ENCODE measurements at regions not wholly inside any gene's neighbourhood (a gene's known extent, or its start where the extent isn't known, plus 50 kb on each side); places are given as distances from the start of the nearest gene placed in this dataset.

- Histone ChIP-seq H3K9me3 (no peaks in the 10 kb centered on the region), H3K4me1 (peaks cover 0 to 5% of the 10 kb centered on the region in 2 donors), H3K27me3 (no peaks in the 10 kb centered on the region), H3K4me3 (no peak overlapping the region), H3K36me3 (no peaks in the 10 kb centered on the region), H3K27ac (peak overlapping the region in 1 of 4 donors; percentile 28)
- ATAC-seq (no peak), DNase-seq (no peak)
- in situ Hi-C loops (cut with MboI; ENCODE audit: low sequenced_read_pairs in 4 of 4) (no loop called here), intact Hi-C loops (cut with DNase I; ENCODE audit: low total_unique reads) (no loop called here)
- no peak for TF ChIP-seq POLR2A (IDR thresholded peaks at IDR 0.05)
- TF ChIP-seq, protein P1, sequence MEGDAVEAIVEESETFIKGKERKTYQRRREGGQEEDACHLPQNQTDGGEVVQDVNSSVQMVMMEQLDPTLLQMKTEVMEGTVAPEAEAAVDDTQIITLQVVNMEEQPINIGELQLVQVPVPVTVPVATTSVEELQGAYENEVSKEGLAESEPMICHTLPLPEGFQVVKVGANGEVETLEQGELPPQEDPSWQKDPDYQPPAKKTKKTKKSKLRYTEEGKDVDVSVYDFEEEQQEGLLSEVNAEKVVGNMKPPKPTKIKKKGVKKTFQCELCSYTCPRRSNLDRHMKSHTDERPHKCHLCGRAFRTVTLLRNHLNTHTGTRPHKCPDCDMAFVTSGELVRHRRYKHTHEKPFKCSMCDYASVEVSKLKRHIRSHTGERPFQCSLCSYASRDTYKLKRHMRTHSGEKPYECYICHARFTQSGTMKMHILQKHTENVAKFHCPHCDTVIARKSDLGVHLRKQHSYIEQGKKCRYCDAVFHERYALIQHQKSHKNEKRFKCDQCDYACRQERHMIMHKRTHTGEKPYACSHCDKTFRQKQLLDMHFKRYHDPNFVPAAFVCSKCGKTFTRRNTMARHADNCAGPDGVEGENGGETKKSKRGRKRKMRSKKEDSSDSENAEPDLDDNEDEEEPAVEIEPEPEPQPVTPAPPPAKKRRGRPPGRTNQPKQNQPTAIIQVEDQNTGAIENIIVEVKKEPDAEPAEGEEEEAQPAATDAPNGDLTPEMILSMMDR (IDR thresholded peaks at IDR 0.05 in 4 of 5, conservative IDR thresholded peaks at IDR 0.05 in 1 of 5), result no peak
Observed at GRCh38 chr3:177764377-177764912, 567.2 kb upstream of the TBL1XR1 start.

DNA sequence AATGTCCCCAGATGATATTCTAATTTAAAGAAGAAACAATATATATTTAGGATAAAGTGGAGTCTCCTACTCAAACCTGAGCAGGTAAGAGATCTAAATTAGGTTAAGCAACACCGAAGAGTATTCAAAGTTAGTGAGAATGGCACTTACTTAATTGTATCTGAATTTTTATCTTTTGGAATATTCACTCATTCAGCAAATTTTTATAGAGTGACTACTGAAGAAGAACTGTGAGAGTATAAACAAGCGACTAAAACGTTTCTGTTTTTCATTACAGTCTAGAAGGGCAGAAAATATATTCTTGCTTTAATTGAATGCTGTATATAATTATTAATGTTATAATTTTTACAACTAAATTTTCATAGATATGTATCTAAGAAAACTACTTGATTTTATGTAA lies 567.7 kb upstream of the TBL1XR1 start:
- H3K36me3 ChIP-seq, result no peaks in the 10 kb centered on the region
- H3K27ac ChIP-seq, result peak overlapping the region in 1 of 4 donors; percentile 28
- DNase-seq, result no peak
- ATAC-seq, result no peak
- in situ Hi-C loops (cut with MboI; ENCODE audit: low sequenced_read_pairs in 4 of 4), result no loop called here
- no peaks in the 10 kb centered on the region for H3K9me3 ChIP-seq
- intact Hi-C loops (cut with DNase I; ENCODE audit: low total_unique reads), result no loop called here
- TF ChIP-seq, protein P1 (IDR thresholded peaks at IDR 0.05 in 4 of 5, conservative IDR thresholded peaks at IDR 0.05 in 1 of 5), result no peak
- TF ChIP-seq POLR2A (IDR thresholded peaks at IDR 0.05), result no peak
- no peaks in the 10 kb centered on the region for H3K27me3 ChIP-seq
- peaks cover 0 to 5% of the 10 kb centered on the region in 2 donors for H3K4me1 ChIP-seq
- no peak overlapping the region for H3K4me3 ChIP-seq

DNA sequence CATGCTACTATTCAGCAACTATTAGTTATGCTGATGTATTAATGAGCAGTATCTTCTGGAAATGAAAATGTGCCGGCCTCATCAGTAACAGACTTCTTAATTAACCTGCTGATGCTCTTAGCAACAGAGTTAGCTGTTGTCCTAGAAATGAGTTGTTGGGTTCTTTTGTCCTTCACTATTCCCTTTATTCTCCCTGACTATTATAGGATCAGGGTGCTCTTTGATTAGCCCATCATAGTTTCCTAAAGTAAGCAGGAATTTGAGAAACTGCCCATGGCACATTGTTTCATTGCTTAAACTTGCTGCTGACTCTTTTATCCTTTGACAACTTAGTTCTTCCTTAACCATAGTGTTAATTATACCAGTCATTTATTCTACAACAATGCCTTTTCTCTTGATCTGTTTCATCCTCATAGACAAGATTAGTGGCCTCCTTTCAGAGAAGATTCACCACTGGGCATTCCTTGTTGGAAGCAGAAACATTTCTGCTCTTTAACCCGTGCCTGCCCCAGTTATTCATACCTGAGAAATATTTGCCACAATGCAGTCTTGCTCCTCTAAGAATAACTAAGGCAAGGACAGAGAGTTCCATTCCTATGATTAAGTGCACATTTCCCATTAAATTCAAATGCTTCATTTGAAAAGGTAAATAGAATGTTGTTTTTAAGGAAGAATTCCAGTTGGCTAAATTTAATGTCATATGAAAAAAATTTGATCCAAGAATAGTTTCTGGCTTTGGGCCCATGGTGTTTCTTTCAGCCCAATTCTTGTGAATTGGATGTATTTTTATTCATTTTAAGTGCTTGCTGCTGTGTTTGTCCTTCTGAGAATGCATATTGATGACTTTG lies 573.3 kb upstream of the TBL1XR1 start:
- intact Hi-C loops (cut with DNase I; ENCODE audit: low total_unique reads), result no loop called here
- in situ Hi-C loops (cut with MboI; ENCODE audit: low sequenced_read_pairs in 4 of 4), result no loop called here
- Histone ChIP-seq H3K9me3 (no peaks in the 10 kb centered on the region), H3K27me3 (no peaks in the 10 kb centered on the region), H3K36me3 (no peaks in the 10 kb centered on the region), H3K27ac (peak overlapping the region in 3 of 4 donors; percentile 28 to 57 (median 50)), H3K4me1 (peaks cover 10 to 21% of the 10 kb centered on the region in 2 donors), H3K4me3 (no peak overlapping the region)
- DNase-seq (no peak), ATAC-seq (no peak)
- TF ChIP-seq, protein P1 (IDR thresholded peaks at IDR 0.05 in 4 of 5, conservative IDR thresholded peaks at IDR 0.05 in 1 of 5), result no peak
- TF ChIP-seq POLR2A (IDR thresholded peaks at IDR 0.05), result no peak

- in situ Hi-C loops (cut with MboI; ENCODE audit: low sequenced_read_pairs in 4 of 4), result no loop called here
- TF ChIP-seq POLR2A (IDR thresholded peaks at IDR 0.05), result no peak
- TF ChIP-seq, protein P1 (IDR thresholded peaks at IDR 0.05 in 4 of 5, conservative IDR thresholded peaks at IDR 0.05 in 1 of 5), result no peak
- ATAC-seq, result peak; percentile 53 to 54
- peaks cover 10 to 21% of the 10 kb centered on the region in 2 donors for H3K4me1 ChIP-seq
- intact Hi-C loops (cut with DNase I; ENCODE audit: low total_unique reads), result no loop called here
- no peaks in the 10 kb centered on the region for H3K27me3 ChIP-seq
- H3K36me3 ChIP-seq, result no peaks in the 10 kb centered on the region
- peak overlapping the region; percentile 17 to 57 (median 39) for H3K27ac ChIP-seq
- H3K4me3 ChIP-seq, result no peak overlapping the region
- no peak for DNase-seq
- H3K9me3 ChIP-seq, result no peaks in the 10 kb centered on the region
Observed at GRCh38 chr3:177771780-177772179, 574.5 kb upstream of the TBL1XR1 start.
